H1 (cell line): ENCODE measurements at regions not wholly inside any gene's neighbourhood (a gene's known extent, or its start where the extent isn't known, plus 50 kb on each side); places are given as distances from the start of the nearest gene placed in this dataset.
A peak's percentile ranks its signal among the peaks of the same experiment; 100 is the strongest.

ENCODE experiments used
- CTCF ChIA-PET: fragments of 300-600 bp; sonication (Branson Sonifier 250); formaldehyde crosslinking; loops from one replicate; lab custom pipeline; 2021; ENCODE audit not compliant: partially characterized antibody; lab: Charles Lee
- POLR2A ChIA-PET: fragments of 300-600 bp; sonication (Branson Sonifier 250); formaldehyde crosslinking; loops from one replicate; lab custom pipeline; 2021; ENCODE audit warnings: inconsistent platforms; ENCODE audit not compliant: partially characterized antibody; lab: Charles Lee
- DNase-seq, 2 experiments: peaks; one replicate each; pipeline versions ENCODE4 v3.0.0 to v3.0.0-alpha.2; 2010 to 2022; ENCODE audit warnings: low spot score in 2 of 2, low read depth in 1 of 2, mixed read lengths in 1 of 2
- FAIRE-seq: peaks from 2 replicates; lab custom pipeline; 2011; peaks lifted over from hg19 to GRCh38; lab: Jason Lieb, UNC
- H2AFZ ChIP-seq: 2 replicates; pipeline ENCODE4 v1.8.1; 2012; ENCODE audit warnings: low read length, inconsistent platforms
- H2AK5ac ChIP-seq: 2 replicates; pipeline ENCODE4 v1.6.1; 2013; ENCODE audit warnings: low read depth, low read length
- H2BK120ac ChIP-seq: replicated peaks from 2 replicates; pipeline ENCODE3; 2013; ENCODE audit warnings: low read depth, low read length, inconsistent platforms
- H2BK12ac ChIP-seq: 2 replicates; pipeline ENCODE4 v1.6.1; 2013; ENCODE audit warnings: low read depth, low read length
- H2BK15ac ChIP-seq: 2 replicates; pipeline ENCODE4 v1.6.1; 2013; ENCODE audit warnings: low read length
- H2BK20ac ChIP-seq: 2 replicates; pipeline ENCODE4 v1.6.1; 2013; ENCODE audit warnings: low read length
- H2BK5ac ChIP-seq: 2 replicates; pipeline ENCODE4 v1.6.1; 2013; ENCODE audit warnings: low read depth, low read length
- H3K14ac ChIP-seq: 2 replicates; pipeline ENCODE4 v1.6.1; 2013; ENCODE audit warnings: inconsistent platforms; ENCODE audit not compliant: insufficient read length
- H3K18ac ChIP-seq: 2 replicates; pipeline ENCODE4 v1.6.1; 2013; ENCODE audit warnings: low read length; ENCODE audit errors: extremely low read depth
- H3K23ac ChIP-seq: 2 replicates; pipeline ENCODE4 v1.6.1; 2013; ENCODE audit warnings: inconsistent platforms; ENCODE audit not compliant: insufficient read length
- H3K23me2 ChIP-seq: 2 replicates; pipeline ENCODE4 v1.6.1; 2013; ENCODE audit warnings: low read depth, low read length
- H3K27ac ChIP-seq: 2 replicates; pipeline ENCODE4 v1.6.1; 2011; ENCODE audit warnings: low read depth, low read length, inconsistent platforms
- H3K27me3 ChIP-seq, 4 experiments: replicated peaks in 1 of 4; 1 replicate in 1 of 4; 2 replicates in 3 of 4; pipeline versions ENCODE4 v1.6.1 to v1.8.1; 2011 to 2013; ENCODE audit warnings: low read length in 3 of 4, mild to moderate bottlenecking in 3 of 4, inconsistent platforms in 2 of 4, mixed read lengths in 2 of 4, moderate library complexity in 1 of 4; ENCODE audit not compliant: control insufficient read depth in 3 of 4, insufficient read depth in 3 of 4; ENCODE audit errors: extremely low read depth in 1 of 4
- H3K36me3 ChIP-seq, 4 experiments: 2 replicates each; pipeline versions ENCODE4 v1.6.1 to v1.8.1; 2011 to 2013; ENCODE audit warnings: mild to moderate bottlenecking in 4 of 4, low read length in 3 of 4, moderate library complexity in 2 of 4, control low read depth in 1 of 4, inconsistent platforms in 1 of 4; ENCODE audit not compliant: insufficient read depth in 4 of 4, control insufficient read depth in 2 of 4
- H3K4ac ChIP-seq: replicated peaks from 2 replicates; pipeline ENCODE3; 2013; ENCODE audit warnings: low read length, low read depth, mixed read lengths, inconsistent platforms; ENCODE audit not compliant: insufficient read length
- H3K4me1 ChIP-seq, 4 experiments: replicated peaks in 1 of 4; 1 replicate in 1 of 4; 2 replicates in 3 of 4; pipeline versions ENCODE4 v1.6.1 to v1.8.1; 2011 to 2013; ENCODE audit warnings: low read length in 3 of 4, inconsistent platforms in 2 of 4, mixed read lengths in 1 of 4; ENCODE audit not compliant: insufficient read depth in 4 of 4, control insufficient read depth in 3 of 4
- H3K4me2 ChIP-seq, 2 experiments: 2 replicates each; pipeline versions ENCODE4 v1.6.1 to v1.8.1; 2011 to 2013; ENCODE audit warnings: low read depth in 2 of 2, low read length in 2 of 2, control low read depth in 1 of 2, inconsistent platforms in 1 of 2, mild to moderate bottlenecking in 1 of 2; ENCODE audit not compliant: insufficient read depth in 1 of 2
- H3K4me3 ChIP-seq, 4 experiments: fragments of 200-600, 300-600 bp in 1 of 4; sonication (generic), shearing (Covaris generic), sonication (Bioruptor Twin) in 1 of 4; 2 replicates each; pipeline versions ENCODE4 v1.5.1 to v1.8.1; 2011 to 2016; ENCODE audit warnings: low read length in 4 of 4, low read depth in 3 of 4, control low read depth in 2 of 4, inconsistent platforms in 2 of 4, mild to moderate bottlenecking in 2 of 4, mixed read lengths in 1 of 4, moderate library complexity in 1 of 4; ENCODE audit not compliant: insufficient read depth in 2 of 4; ENCODE audit errors: extremely low read depth in 1 of 4
- H3K56ac ChIP-seq: replicated peaks from 2 replicates; pipeline ENCODE3; 2013; ENCODE audit warnings: low read depth, mild to moderate bottlenecking, mixed read lengths, low read length, inconsistent platforms; ENCODE audit not compliant: insufficient read length
- H3K79me1 ChIP-seq: 2 replicates; pipeline ENCODE4 v1.6.1; 2013; ENCODE audit warnings: low read depth, low read length, control low read depth
- H3K79me2 ChIP-seq, 2 experiments: 2 replicates each; pipeline versions ENCODE4 v1.6.1 to v1.8.1; 2012 to 2013; ENCODE audit warnings: low read length in 2 of 2, mild to moderate bottlenecking in 2 of 2, inconsistent platforms in 1 of 2; ENCODE audit not compliant: insufficient read depth in 2 of 2, control insufficient read depth in 1 of 2
- H3K9ac ChIP-seq, 4 experiments: replicated peaks in 1 of 4; 1 replicate in 1 of 4; 2 replicates in 3 of 4; pipeline versions ENCODE4 v1.6.1 to v1.8.1; 2011 to 2013; ENCODE audit warnings: low read depth in 3 of 4, low read length in 3 of 4, control low read depth in 2 of 4, mild to moderate bottlenecking in 2 of 4, moderate library complexity in 2 of 4, inconsistent platforms in 1 of 4; ENCODE audit errors: extremely low read depth in 1 of 4
- H3K9me3 ChIP-seq, 2 experiments: 2 replicates each; pipeline versions ENCODE4 v1.6.1 to v1.8.1; 2012 to 2013; ENCODE audit warnings: mild to moderate bottlenecking in 2 of 2, moderate library complexity in 2 of 2, control low read depth in 1 of 2, inconsistent platforms in 1 of 2, low read depth in 1 of 2, low read length in 1 of 2, mixed read lengths in 1 of 2; ENCODE audit not compliant: insufficient read depth in 2 of 2
- H4K20me1 ChIP-seq, 2 experiments: replicated peaks in 1 of 2; 2 replicates each; pipeline versions ENCODE3 to v1.8.1; 2011 to 2013; ENCODE audit warnings: inconsistent platforms in 2 of 2, low read length in 2 of 2, mild to moderate bottlenecking in 1 of 2; ENCODE audit not compliant: insufficient read depth in 2 of 2, control insufficient read depth in 1 of 2
- H4K5ac ChIP-seq: 2 replicates; pipeline ENCODE4 v1.6.1; 2013; ENCODE audit warnings: low read length, low read depth, mixed read lengths, inconsistent platforms; ENCODE audit not compliant: insufficient read length
- H4K8ac ChIP-seq: 2 replicates; pipeline ENCODE4 v1.8.0; 2013; ENCODE audit warnings: mild to moderate bottlenecking, moderate library complexity, low read length, inconsistent platforms; ENCODE audit not compliant: insufficient read depth; ENCODE audit errors: extremely low read depth
- H4K91ac ChIP-seq: replicated peaks from 2 replicates; pipeline ENCODE3; 2013; ENCODE audit warnings: low read length, mixed read lengths, inconsistent platforms; ENCODE audit not compliant: insufficient read length
- FOSL1 ChIP-seq: IDR thresholded peaks from 2 replicates; pipeline ENCODE4 v1.6.1; 2011; ENCODE audit warnings: mild to moderate bottlenecking, low read depth, low read length, moderate library complexity; ENCODE audit not compliant: insufficient read depth
- KDM1A ChIP-seq: fragments of 200-600, 300-600 bp; sonication (generic); IDR thresholded peaks from 2 replicates; pipeline ENCODE4 v1.7.1; 2016; ENCODE audit warnings: mild to moderate bottlenecking, low read length, borderline replicate concordance
- NANOG ChIP-seq: IDR thresholded peaks from 2 replicates; pipeline ENCODE4 v1.6.1; 2011; ENCODE audit warnings: low read length, low read depth, mild to moderate bottlenecking, inconsistent platforms; ENCODE audit not compliant: insufficient read depth, poor library complexity, severe bottlenecking
- POLR2AphosphoS5 ChIP-seq: IDR thresholded peaks from 2 replicates; pipeline ENCODE4 v1.6.1; 2011; ENCODE audit warnings: low read depth, low read length
- RBBP5 ChIP-seq: IDR thresholded peaks from 2 replicates; pipeline ENCODE4 v1.7.1; 2012; ENCODE audit warnings: low read depth, mild to moderate bottlenecking, inconsistent platforms, low read length, moderate library complexity, borderline replicate concordance
- RFX5 ChIP-seq: IDR thresholded peaks from 2 replicates; pipeline ENCODE4 v1.6.1; 2011; ENCODE audit warnings: low read depth, low read length, improper control_type of control experiment, borderline replicate concordance
- SP1 ChIP-seq: IDR thresholded peaks from 2 replicates; pipeline ENCODE4 v1.6.1; 2011; ENCODE audit warnings: low read depth, low read length
- WGBS, 2 experiments: shearing (Covaris generic) in 1 of 2; methylation state at CpG; one replicate each; pipeline versions ENCODE4 v1.1.6 to v1.1.7; 2013 to 2015; ENCODE audit warnings: low lambda C conversion rate in 2 of 2, mixed read lengths in 2 of 2, inconsistent platforms in 1 of 2, low coverage in 1 of 2, missing lambda C conversion rate in 1 of 2; ENCODE audit not compliant: insufficient replicate concordance in 2 of 2, insufficient coverage in 1 of 2, insufficient read length in 1 of 2; ENCODE audit errors: extremely low coverage in 1 of 2, missing lambda C conversion rate in 1 of 2; 5-methylcytosine and 5-hydroxymethylcytosine counted together

- H3K4me2 ChIP-seq, result no peak overlapping the region
- ChIA-PET POLR2A (no interaction called here), CTCF (no interaction called here)
- H2BK12ac ChIP-seq, result no peak overlapping the region
- H3K79me1 ChIP-seq, result no peaks in the 10 kb centered on the region
- 86 to 100% methylated on average over 1 to 4 of the region's 4 CpGs for WGBS, 2 experiments
- H4K8ac ChIP-seq, result no peak overlapping the region
- no peak for TF ChIP-seq RBBP5
- TF ChIP-seq FOSL1, result no peak
- TF ChIP-seq KDM1A, result no peak
- TF ChIP-seq NANOG, result no peak
- TF ChIP-seq POLR2AphosphoS5, result no peak
- no peak for TF ChIP-seq RFX5
- TF ChIP-seq SP1, result no peak
- H3K14ac ChIP-seq, result no peak overlapping the region
- no peak overlapping the region for H2BK15ac ChIP-seq
- no peak overlapping the region for H3K4me3 ChIP-seq
- H3K18ac ChIP-seq, result no peak overlapping the region
- H3K4ac ChIP-seq, result no peak overlapping the region
- no peaks in the 10 kb centered on the region; a peak in 1 of 7 replicates for H3K27me3 ChIP-seq
- no peak overlapping the region for H3K27ac ChIP-seq
- no peak overlapping the region for H4K91ac ChIP-seq
- peaks cover 14 to 40% of the 10 kb centered on the region in 2 experiments for H3K9me3 ChIP-seq
- H3K4me1 ChIP-seq, result no peaks in the 10 kb centered on the region
- FAIRE-seq (no peak), DNase-seq (no peak)
- H2BK5ac ChIP-seq, result no peak overlapping the region
- H4K5ac ChIP-seq, result no peak overlapping the region
- H2BK120ac ChIP-seq, result no peak overlapping the region
- no peak overlapping the region for H3K23ac ChIP-seq
- peak overlapping the region; percentile 69 for H3K56ac ChIP-seq
- no peak overlapping the region for H2BK20ac ChIP-seq
- no peak overlapping the region for H3K9ac ChIP-seq
- no peaks in the 10 kb centered on the region for H3K36me3 ChIP-seq
- no peaks in the 10 kb centered on the region for H3K79me2 ChIP-seq
- H4K20me1 ChIP-seq, result no peaks in the 10 kb centered on the region
- H3K23me2 ChIP-seq, result peaks cover 7% of the 10 kb centered on the region; the same call in 1 of the 2 replicates
- no peak overlapping the region for H2AFZ ChIP-seq
- no peak overlapping the region; the same call in 1 of the 2 replicates for H2AK5ac ChIP-seq
These were observed 51.3 kb upstream of the WNT7A start for GRCh38 chr3:13931172-13931571.
